GM21576 (cell line): ENCODE measurements at regions not wholly inside any gene's neighbourhood (a gene's known extent, or its start where the extent isn't known, plus 50 kb on each side); places are given as distances from the start of the nearest gene placed in this dataset.
A peak's percentile ranks its signal among the peaks of the same experiment; 100 is the strongest.
"Not testable (repeated sequence)": the region's sequence is repeated elsewhere in the genome, so short reads cannot be mapped to it uniquely, and the experiment has no call there.

Experiments
- ATAC-seq: cut with Tn5 transposase; IDR thresholded peaks from one replicate; pipeline ENCODE4 v1.9.1; 2021; ENCODE audit warnings: mild to moderate bottlenecking, moderate library complexity; ENCODE audit not compliant: unreplicated experiment

DNA sequence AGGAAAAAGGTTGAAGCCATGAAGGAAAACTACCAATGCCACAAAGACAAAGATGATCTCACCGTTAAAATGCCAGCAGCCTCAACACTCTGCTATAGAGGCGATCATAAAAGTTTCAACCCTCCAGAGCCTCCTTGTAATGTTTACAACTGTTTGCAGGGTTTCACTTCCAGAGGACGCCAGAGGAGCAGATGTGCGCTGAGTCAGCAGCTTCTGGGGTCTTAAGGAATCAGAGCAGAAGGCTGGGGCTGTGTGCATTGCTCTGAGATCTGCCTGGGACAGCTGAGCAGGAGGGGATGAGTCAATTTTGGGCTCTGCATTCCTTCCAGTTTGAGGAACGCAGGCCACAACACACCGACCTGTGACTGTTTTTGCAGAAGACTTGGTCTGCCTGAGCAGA lies 98.3 kb downstream of the TMEM130 start:
- no peak for ATAC-seq

GRCh38 chr7:98771941-98772603 lies 97.7 kb downstream of the TMEM130 start:
- no peak for ATAC-seq

- ATAC-seq = no peak
Measured at GRCh38 chr7:98774884-98775283, 94.9 kb downstream of the TMEM130 start.

GRCh38 chr7:98777051-98777450 lies 92.8 kb downstream of the TMEM130 start:
- ATAC-seq = no peak

DNA sequence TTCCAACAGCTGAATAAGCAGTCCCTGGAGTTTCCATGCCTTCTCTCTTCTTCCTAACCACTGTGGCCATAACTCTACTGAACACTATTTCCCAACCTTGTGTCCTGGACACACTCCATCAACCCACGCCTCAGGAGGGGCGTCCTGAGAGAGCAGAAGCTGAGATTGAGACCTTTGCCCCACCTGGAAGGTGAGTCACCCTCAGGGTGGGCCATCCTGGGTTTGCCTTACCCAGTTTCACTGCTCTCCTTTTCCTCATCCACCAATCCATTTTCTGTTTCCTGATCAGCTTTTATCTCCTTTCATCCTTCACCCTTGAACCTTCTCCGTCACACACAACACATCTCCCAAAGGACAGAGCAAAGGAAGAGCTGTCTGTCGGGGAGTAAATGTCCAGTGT lies 91.4 kb downstream of the TMEM130 start:
- no peak for ATAC-seq

DNA sequence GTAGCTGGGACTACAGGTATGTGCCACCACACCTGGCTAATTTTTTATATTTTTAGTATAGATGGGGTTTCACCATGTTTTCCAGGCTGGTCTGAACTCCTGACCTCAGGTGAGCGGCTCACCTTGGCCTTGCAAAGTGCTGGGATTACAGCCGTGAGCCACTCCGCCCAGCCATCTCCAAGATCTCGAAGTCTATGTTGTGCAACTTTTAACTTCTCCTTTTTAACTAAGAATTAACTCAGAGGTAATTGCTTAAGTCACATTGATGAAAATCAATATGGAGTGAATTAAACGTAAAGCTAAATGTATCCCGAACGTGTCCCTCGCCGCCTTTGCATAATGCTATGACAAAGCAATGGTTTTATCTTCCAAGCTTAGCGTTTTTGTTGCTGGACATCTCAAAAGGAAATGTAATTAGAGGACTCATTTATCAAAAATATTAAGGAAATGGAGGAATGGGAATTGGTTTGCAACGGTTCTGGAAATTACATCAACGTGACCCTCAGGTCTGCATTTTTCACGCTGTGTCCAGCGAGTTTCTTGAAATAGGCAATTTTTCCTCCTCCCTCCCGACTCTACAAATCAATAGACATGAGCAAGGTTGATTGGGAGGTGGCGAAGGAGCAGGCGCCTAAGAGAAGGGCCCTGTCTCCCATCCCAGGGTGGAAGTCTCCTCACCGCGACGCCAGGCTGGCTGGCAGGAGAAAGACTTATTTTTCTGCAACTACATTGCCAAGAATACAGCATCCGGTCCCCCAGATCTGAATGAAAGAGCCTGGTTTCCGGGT lies 89.8 kb downstream of the TMEM130 start:
- no peak for ATAC-seq

DNA sequence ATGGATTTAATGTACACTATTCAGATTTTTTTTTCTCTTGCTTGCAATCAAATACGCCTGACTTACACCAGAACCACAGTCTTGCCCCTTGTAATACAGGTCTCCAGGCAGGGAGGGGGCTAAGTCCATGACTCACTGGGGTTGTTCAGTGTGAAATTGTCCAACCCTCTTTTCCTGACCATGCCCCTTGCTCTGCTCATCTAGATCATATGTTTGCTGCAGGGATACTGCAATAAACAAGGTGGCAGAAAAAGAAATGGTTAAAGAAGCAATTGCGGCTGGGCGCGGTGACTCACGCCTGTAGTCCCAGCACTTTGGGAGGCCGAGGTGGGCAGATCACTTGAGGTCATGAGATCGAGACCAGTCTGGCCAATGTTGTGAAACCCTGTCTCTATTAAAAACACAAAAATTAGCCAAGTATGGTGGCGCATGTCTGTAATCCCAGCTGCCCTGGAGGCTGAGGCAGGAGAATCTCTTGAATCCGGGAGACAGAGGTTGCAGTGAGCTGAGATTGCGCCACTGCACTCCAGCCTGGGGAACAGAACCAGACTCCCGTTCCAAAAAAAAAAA lies 85.5 kb downstream of the TMEM130 start:
- no peak for ATAC-seq

GRCh38 chr7:98785929-98786571 lies 83.8 kb downstream of the TMEM130 start:
- ATAC-seq = no peak

GRCh38 chr7:98788966-98789365 lies 80.8 kb downstream of the TMEM130 start:
- no peak for ATAC-seq

DNA sequence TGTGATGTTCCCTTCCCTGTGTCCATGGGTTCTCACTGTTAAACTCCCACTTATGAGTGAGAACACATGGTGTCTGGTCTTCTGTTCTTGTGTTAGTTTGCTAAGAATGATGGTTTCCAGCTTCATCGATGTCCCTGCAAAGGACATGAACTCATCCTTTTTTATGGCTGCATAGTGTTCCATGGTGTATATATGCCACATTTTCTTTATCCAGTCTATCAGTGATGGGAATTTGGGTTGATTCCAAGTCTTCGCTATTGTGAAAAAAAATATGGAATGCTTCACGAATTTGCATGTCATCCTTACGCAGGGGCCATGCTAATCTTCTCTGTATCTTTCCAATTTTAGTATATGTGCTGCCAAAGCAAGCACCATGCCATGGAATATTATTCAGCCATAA lies 75.4 kb downstream of the TMEM130 start:
- not testable (repeated sequence) for ATAC-seq

GRCh38 chr7:98795741-98796493 lies 73.9 kb downstream of the TMEM130 start:
- ATAC-seq = peak; percentile 91
